KMS-11 (cell line): ENCODE measurements at regions not wholly inside any gene's neighbourhood (a gene's known extent, or its start where the extent isn't known, plus 50 kb on each side); places are given as distances from the start of the nearest gene placed in this dataset.

ENCODE experiments used
- H2AFZ ChIP-seq: fragments of 200-600 bp; sonication (generic); 2 replicates; pipeline ENCODE4 v1.6.1; 2016; ENCODE audit warnings: antibody characterized with exemption, mixed run types, low read depth
- H3K27ac ChIP-seq: fragments of 200-600 bp; sonication (generic); 2 replicates; pipeline ENCODE4 v1.6.1; 2016; ENCODE audit warnings: mild to moderate bottlenecking, mixed run types
- H3K27me3 ChIP-seq: fragments of 200-600 bp; sonication (generic); 2 replicates; pipeline ENCODE4 v1.6.1; 2017; ENCODE audit warnings: mild to moderate bottlenecking, low read depth, mixed run types, moderate library complexity; ENCODE audit not compliant: insufficient read depth
- H3K36me3 ChIP-seq: fragments of 200-600 bp; sonication (generic); 2 replicates; pipeline ENCODE4 v1.6.1; 2017; ENCODE audit warnings: mild to moderate bottlenecking, mixed run types; ENCODE audit not compliant: insufficient read depth
- H3K4me1 ChIP-seq: fragments of 200-600 bp; sonication (generic); 2 replicates; pipeline ENCODE4 v1.6.1; 2016; ENCODE audit warnings: mild to moderate bottlenecking, low read depth, mixed run types; ENCODE audit not compliant: poor library complexity, severe bottlenecking
- H3K4me2 ChIP-seq: fragments of 200-600 bp; sonication (generic); 2 replicates; pipeline ENCODE4 v1.7.0; 2016; ENCODE audit warnings: mild to moderate bottlenecking, mixed run types
- H3K4me3 ChIP-seq: fragments of 200-600 bp; sonication (generic); IDR thresholded peaks from 2 replicates; pipeline ENCODE4 v1.6.1; 2017; ENCODE audit warnings: low read depth, low read length, mixed read lengths; ENCODE audit not compliant: insufficient read depth
- H3K79me2 ChIP-seq: fragments of 200-600 bp; sonication (generic); 2 replicates; pipeline ENCODE4 v1.6.1; 2016; ENCODE audit warnings: low read depth, mixed run types; ENCODE audit not compliant: insufficient read depth
- H3K9ac ChIP-seq: fragments of 200-600 bp; sonication (generic); 2 replicates; pipeline ENCODE4 v1.6.1; 2016; ENCODE audit warnings: mild to moderate bottlenecking, mixed run types
- H4K20me1 ChIP-seq: fragments of 200-600 bp; sonication (generic); 2 replicates; pipeline ENCODE4 v1.6.1; 2016; ENCODE audit warnings: mild to moderate bottlenecking, mixed run types; ENCODE audit not compliant: insufficient read depth
- TF ChIP-seq, protein P1 (sequence below): fragments of 200-600 bp; sonication (generic); conservative IDR thresholded peaks from 2 replicates; pipeline ENCODE4 v1.6.1; 2017; ENCODE audit warnings: low read depth, mild to moderate bottlenecking, antibody characterized with exemption, low read length, moderate library complexity, mixed read lengths

DNA sequence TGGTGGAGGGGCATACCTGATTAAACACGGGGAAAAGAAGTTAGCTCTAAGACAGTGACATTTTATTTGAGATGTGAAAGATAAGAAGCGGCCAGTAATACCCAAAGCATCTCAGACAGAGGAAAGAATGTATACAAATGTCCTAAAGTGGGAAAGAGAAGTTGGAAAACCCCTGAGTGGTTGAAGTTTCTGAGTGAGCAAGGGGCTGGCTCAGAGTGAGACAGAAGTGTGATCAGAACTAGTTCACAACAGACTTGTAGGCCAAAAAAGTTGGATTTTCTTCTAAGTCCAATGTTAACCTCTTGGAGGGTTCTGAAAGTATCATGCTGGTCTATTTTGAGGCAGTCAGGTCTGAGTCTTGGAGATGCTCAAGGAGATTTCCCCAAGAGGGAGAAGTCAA, 608.7 kb downstream of the SOX6 start:
- Histone ChIP-seq H4K20me1 (no peaks in the 10 kb centered on the region), H3K4me3 (no peak overlapping the region), H3K36me3 (no peaks in the 10 kb centered on the region), H3K4me1 (no peaks in the 10 kb centered on the region), H2AFZ (no peak overlapping the region), H3K27ac (no peak overlapping the region), H3K79me2 (no peaks in the 10 kb centered on the region), H3K9ac (no peak overlapping the region), H3K27me3 (no peaks in the 10 kb centered on the region), H3K4me2 (no peak overlapping the region)
- TF ChIP-seq, protein P1, sequence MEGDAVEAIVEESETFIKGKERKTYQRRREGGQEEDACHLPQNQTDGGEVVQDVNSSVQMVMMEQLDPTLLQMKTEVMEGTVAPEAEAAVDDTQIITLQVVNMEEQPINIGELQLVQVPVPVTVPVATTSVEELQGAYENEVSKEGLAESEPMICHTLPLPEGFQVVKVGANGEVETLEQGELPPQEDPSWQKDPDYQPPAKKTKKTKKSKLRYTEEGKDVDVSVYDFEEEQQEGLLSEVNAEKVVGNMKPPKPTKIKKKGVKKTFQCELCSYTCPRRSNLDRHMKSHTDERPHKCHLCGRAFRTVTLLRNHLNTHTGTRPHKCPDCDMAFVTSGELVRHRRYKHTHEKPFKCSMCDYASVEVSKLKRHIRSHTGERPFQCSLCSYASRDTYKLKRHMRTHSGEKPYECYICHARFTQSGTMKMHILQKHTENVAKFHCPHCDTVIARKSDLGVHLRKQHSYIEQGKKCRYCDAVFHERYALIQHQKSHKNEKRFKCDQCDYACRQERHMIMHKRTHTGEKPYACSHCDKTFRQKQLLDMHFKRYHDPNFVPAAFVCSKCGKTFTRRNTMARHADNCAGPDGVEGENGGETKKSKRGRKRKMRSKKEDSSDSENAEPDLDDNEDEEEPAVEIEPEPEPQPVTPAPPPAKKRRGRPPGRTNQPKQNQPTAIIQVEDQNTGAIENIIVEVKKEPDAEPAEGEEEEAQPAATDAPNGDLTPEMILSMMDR = no peak

DNA sequence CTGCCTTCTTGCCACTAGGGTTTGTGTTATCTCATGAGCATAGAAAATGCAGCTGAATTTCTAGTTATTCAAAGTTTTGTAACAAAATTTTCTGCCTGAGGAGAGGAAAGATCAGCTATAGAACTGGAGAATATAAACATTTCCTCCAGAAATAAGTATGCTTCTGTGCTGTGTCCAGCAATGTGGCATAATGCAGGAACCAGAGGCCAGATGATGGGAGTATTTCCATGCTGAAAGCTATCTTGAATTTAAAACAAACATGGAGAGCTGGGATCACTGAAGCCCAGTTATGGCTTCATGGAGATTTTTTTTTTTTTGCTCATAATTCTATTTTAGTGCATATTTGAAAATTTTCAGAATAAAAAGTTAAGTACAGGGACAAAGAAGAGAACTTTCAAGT, 608.2 kb downstream of the SOX6 start:
- Histone ChIP-seq H3K36me3 (no peaks in the 10 kb centered on the region), H3K4me2 (no peak overlapping the region), H3K27ac (no peak overlapping the region), H3K27me3 (no peaks in the 10 kb centered on the region), H3K9ac (no peak overlapping the region), H3K4me1 (no peaks in the 10 kb centered on the region), H3K79me2 (no peaks in the 10 kb centered on the region), H2AFZ (no peak overlapping the region), H3K4me3 (no peak overlapping the region), H4K20me1 (no peaks in the 10 kb centered on the region)
- TF ChIP-seq, protein P1 = no peak

DNA sequence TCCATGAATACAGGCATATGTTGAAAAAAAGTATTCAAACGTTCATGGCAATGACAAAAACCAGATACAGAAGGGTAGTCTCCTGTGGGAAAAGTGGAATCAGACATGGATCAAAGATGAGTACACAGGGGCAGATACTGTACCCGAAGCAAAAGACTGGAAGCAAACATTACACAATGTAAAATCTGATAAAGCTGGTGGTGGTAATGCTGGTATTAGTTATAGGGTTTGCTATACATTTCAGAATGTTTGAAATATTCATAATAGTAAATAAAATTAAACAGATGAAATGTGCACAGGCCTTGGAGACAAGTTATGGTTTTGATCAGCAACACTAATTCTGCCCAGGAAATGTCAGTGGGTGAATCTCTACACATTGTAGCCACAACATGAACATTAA, 607.6 kb downstream of the SOX6 start:
- H4K20me1 ChIP-seq = no peaks in the 10 kb centered on the region
- TF ChIP-seq, protein P1 = no peak
- no peaks in the 10 kb centered on the region for H3K36me3 ChIP-seq
- no peaks in the 10 kb centered on the region for H3K4me1 ChIP-seq
- H2AFZ ChIP-seq = no peak overlapping the region
- no peak overlapping the region for H3K9ac ChIP-seq
- H3K4me3 ChIP-seq = no peak overlapping the region
- H3K79me2 ChIP-seq = no peaks in the 10 kb centered on the region
- no peak overlapping the region for H3K4me2 ChIP-seq
- H3K27me3 ChIP-seq = no peaks in the 10 kb centered on the region
- no peak overlapping the region for H3K27ac ChIP-seq

DNA sequence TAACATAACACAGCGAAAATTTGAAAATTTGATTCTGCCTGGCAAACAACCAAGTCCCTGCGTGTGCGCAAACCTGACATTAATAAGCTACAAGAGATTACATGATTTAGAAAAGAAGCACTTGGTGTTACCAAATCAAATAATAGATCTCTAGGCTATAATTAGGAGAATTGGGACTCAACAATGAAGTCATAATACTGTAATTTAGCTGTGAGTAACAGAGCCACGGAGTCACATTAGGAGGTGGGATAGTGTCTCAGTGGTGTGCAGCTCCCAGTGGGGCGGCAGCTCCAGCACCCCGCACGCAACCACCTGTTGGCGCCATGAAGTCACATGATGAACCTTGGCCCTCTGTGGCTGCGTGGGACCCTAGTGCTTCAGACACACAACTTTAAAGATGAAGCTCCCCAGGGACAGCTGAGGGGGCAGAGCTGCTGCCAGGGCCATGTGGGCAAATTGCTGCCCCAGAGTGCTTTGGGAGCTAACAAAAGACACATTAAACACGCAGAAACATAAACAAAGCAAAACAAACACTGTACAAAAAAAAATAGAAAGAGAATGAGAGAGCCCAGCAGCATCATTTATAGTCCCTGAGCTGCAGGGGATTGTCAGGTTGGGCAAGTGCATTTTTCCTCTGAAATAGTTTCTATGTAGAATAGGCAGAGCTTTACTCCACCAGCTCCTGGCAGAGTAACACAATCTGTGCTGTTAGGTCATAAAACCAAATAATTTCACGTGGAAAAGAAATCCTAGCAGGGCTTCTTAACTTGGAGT, 605.6 kb downstream of the SOX6 start:
- H3K4me1 ChIP-seq = no peaks in the 10 kb centered on the region
- no peaks in the 10 kb centered on the region for H3K27me3 ChIP-seq
- no peaks in the 10 kb centered on the region for H3K36me3 ChIP-seq
- no peak overlapping the region for H2AFZ ChIP-seq
- no peak overlapping the region for H3K9ac ChIP-seq
- H3K79me2 ChIP-seq = no peaks in the 10 kb centered on the region
- no peak overlapping the region for H3K4me3 ChIP-seq
- H3K27ac ChIP-seq = no peak overlapping the region
- TF ChIP-seq, protein P1 = no peak
- H4K20me1 ChIP-seq = no peaks in the 10 kb centered on the region
- no peak overlapping the region for H3K4me2 ChIP-seq
